GM12878 (cell line): ENCODE measurements at regions not wholly inside any gene's neighbourhood (a gene's known extent, or its start where the extent isn't known, plus 50 kb on each side); places are given as distances from the start of the nearest gene placed in this dataset.

Experiments
- ATAC-seq: fragments of 200-7000 bp; cut with Tn5 transposase; 3 replicates; pipeline ENCODE4 v1.9.1; 2020; ENCODE audit warnings: mild to moderate bottlenecking, moderate library complexity
- BruUV-seq: library from RNA; stranded (reverse); fragments of 400-500 nt; replicated peaks from 2 replicates; lab custom pipeline; 2021; lab: Mats Ljungman, UMichigan
- CTCF ChIA-PET: fragments of 300-600 bp; sonication (Branson Sonifier 250); formaldehyde crosslinking; extraction: SDS; loops from one replicate; lab custom pipeline; 2021; ENCODE audit warnings: inconsistent platforms; lab: Yijun Ruan, JAX
- POLR2A ChIA-PET: fragments of 350-600 bp; formaldehyde crosslinking; extraction: SDS; loops from one replicate; lab custom pipeline; 2021; ENCODE audit warnings: inconsistent platforms; lab: Charles Lee
- RAD21 ChIA-PET: fragments of 300-600 bp; sonication (Branson Sonifier 250); formaldehyde crosslinking; loops from one replicate; lab custom pipeline; 2023; ENCODE audit warnings: antibody characterized with exemption; ENCODE audit not compliant: unreplicated experiment; lab: Charles Lee
- SMC1A ChIA-PET: fragments of 300-600 bp; sonication (Branson Sonifier 250); formaldehyde crosslinking; loops from one replicate; lab custom pipeline; 2023; ENCODE audit not compliant: unreplicated experiment, uncharacterized antibody; lab: Charles Lee
- DNase-seq: peaks from one replicate; pipeline ENCODE4 v3.0.0-alpha.2; 2011; ENCODE audit warnings: low read depth, low spot score
- FAIRE-seq: peaks from 3 replicates; lab custom pipeline; 2011; peaks lifted over from hg19 to GRCh38; lab: Jason Lieb, UNC
- H2AFZ ChIP-seq: 2 replicates; pipeline ENCODE4 v1.6.0; 2011; ENCODE audit warnings: low read depth, low read length, control low read depth; ENCODE audit not compliant: control insufficient read depth
- H3K27ac ChIP-seq: 2 replicates; pipeline ENCODE4 v1.5.1; 2011; ENCODE audit warnings: control low read depth; ENCODE audit not compliant: control insufficient read depth, insufficient read depth
- H3K27me3 ChIP-seq, 2 experiments: replicated peaks in 1 of 2; 2 replicates each; pipeline versions ENCODE4 v1.6.0 to v1.6.1; 2011; ENCODE audit warnings: low read length in 1 of 2; ENCODE audit not compliant: control insufficient read depth in 2 of 2, insufficient read depth in 2 of 2
- H3K36me3 ChIP-seq, 2 experiments: 2 replicates each; pipeline ENCODE4 v1.5.1; 2011; ENCODE audit warnings: low read length in 1 of 2; ENCODE audit not compliant: control insufficient read depth in 2 of 2, insufficient read depth in 2 of 2
- H3K4me1 ChIP-seq: 2 replicates; pipeline ENCODE4 v1.6.1; 2011; ENCODE audit warnings: mild to moderate bottlenecking, low read length, moderate library complexity, mixed read lengths; ENCODE audit not compliant: control insufficient read depth, insufficient read depth
- H3K4me2 ChIP-seq: 2 replicates; pipeline ENCODE4 v1.6.0; 2011; ENCODE audit warnings: control low read depth; ENCODE audit not compliant: control insufficient read depth, insufficient read depth
- H3K4me3 ChIP-seq: fragments of 200-600 bp; sonication (generic); 2 replicates; pipeline ENCODE4 v1.5.1; 2016
- H3K79me2 ChIP-seq: 2 replicates; pipeline ENCODE4 v1.6.0; 2011; ENCODE audit warnings: low read length; ENCODE audit not compliant: control insufficient read depth, insufficient read depth
- H3K9ac ChIP-seq: 2 replicates; pipeline ENCODE4 v1.8.0; 2011; ENCODE audit warnings: low read length, control low read depth, mixed read lengths; ENCODE audit not compliant: control insufficient read depth, insufficient read depth
- H3K9me3 ChIP-seq: replicated peaks from 3 replicates; pipeline ENCODE4 v1.5.1; 2011; ENCODE audit warnings: mild to moderate bottlenecking, low read length; ENCODE audit not compliant: control insufficient read depth, insufficient read depth
- H4K20me1 ChIP-seq: 2 replicates; pipeline ENCODE4 v1.6.0; 2011; ENCODE audit not compliant: control insufficient read depth, insufficient read depth
- CEBPB ChIP-seq, 2 experiments: fragments of 150-350 bp in 1 of 2; IDR thresholded peaks; 2 replicates each; pipeline ENCODE4 v1.6.1; 2012 to 2014; ENCODE audit warnings: low read depth in 2 of 2, low read length in 2 of 2, borderline replicate concordance in 1 of 2, inconsistent platforms in 1 of 2
- CHD2 ChIP-seq: IDR thresholded peaks from 2 replicates; pipeline ENCODE4 v1.6.1; 2011; ENCODE audit warnings: low read depth, low read length, improper control_type of control experiment, borderline replicate concordance
- CREM ChIP-seq: IDR thresholded peaks from 2 replicates; pipeline ENCODE4 v1.6.1; 2014; ENCODE audit warnings: antibody characterized with exemption, low read depth
- ETV6 ChIP-seq, 2 experiments: fragments of 450-650 bp in 1 of 2; IDR thresholded peaks in 1 of 2; conservative IDR thresholded peaks in 1 of 2; 2 replicates each; pipeline ENCODE4 v1.6.1; 2014; ENCODE audit warnings: antibody characterized with exemption in 1 of 2, borderline replicate concordance in 1 of 2, low read depth in 1 of 2, mild to moderate bottlenecking in 1 of 2, moderate library complexity in 1 of 2
- HDGF ChIP-seq: fragments of 450-650 bp; IDR thresholded peaks from 2 replicates; pipeline ENCODE4 v1.6.1; 2016; ENCODE audit warnings: antibody characterized with exemption
- MTA2 ChIP-seq: fragments of 450-650 bp; IDR thresholded peaks from 2 replicates; pipeline ENCODE4 v1.6.1; 2016; ENCODE audit warnings: low read depth, mild to moderate bottlenecking, moderate library complexity
- MYB ChIP-seq: fragments of 150-350 bp; IDR thresholded peaks from 2 replicates; pipeline ENCODE4 v1.6.1; 2014; ENCODE audit warnings: mild to moderate bottlenecking, low read depth, low read length, borderline replicate concordance
- NFXL1 ChIP-seq: fragments of 450-650 bp; IDR thresholded peaks from 2 replicates; pipeline ENCODE4 v1.6.1; 2017; ENCODE audit warnings: antibody characterized with exemption, mild to moderate bottlenecking, borderline replicate concordance
- PML ChIP-seq: IDR thresholded peaks from 2 replicates; pipeline ENCODE4 v1.6.1; 2012; ENCODE audit warnings: low read length, inconsistent platforms
- RCOR1 ChIP-seq: conservative IDR thresholded peaks from 2 replicates; pipeline ENCODE4 v1.6.1; 2012; ENCODE audit warnings: low read depth, low read length, improper control_type of control experiment
- TCF7 ChIP-seq: IDR thresholded peaks from 2 replicates; pipeline ENCODE4 v1.6.1; 2014; ENCODE audit warnings: antibody characterized with exemption, borderline replicate concordance
- WGBS: methylation state at CpG from one replicate; pipeline ENCODE4 v1.1.6; 2016; ENCODE audit warnings: low lambda C conversion rate; ENCODE audit not compliant: insufficient replicate concordance, insufficient coverage; ENCODE audit errors: missing lambda C conversion rate; 5-methylcytosine and 5-hydroxymethylcytosine counted together
- in situ Hi-C: fragments of 300-500 bp; cut with MboI; formaldehyde crosslinking; loops from 9 replicates; pipeline ENCODE4 v1.14.3; 2018; ENCODE audit warnings: mixed read lengths
- intact Hi-C: fragments of 100-400 bp; cut with micrococcal nuclease; formaldehyde crosslinking; loops from one replicate; pipeline ENCODE4 v1.14.2; 2022; ENCODE audit not compliant: unreplicated experiment
- TF ChIP-seq, protein P1 (sequence below): IDR thresholded peaks from 2 replicates; pipeline ENCODE4 v1.6.1; 2011; ENCODE audit warnings: borderline replicate concordance, low read depth, mild to moderate bottlenecking, moderate library complexity, mixed read lengths, low read length; ENCODE audit not compliant: insufficient read depth; ENCODE audit errors: extremely low read length
- TF ChIP-seq, protein P2 (sequence below): fragments of 450-650 bp; IDR thresholded peaks from 2 replicates; pipeline ENCODE4 v1.6.1; 2017; ENCODE audit warnings: low read depth, mild to moderate bottlenecking, moderate library complexity
- TF ChIP-seq, protein P3 (sequence below): IDR thresholded peaks from 2 replicates; pipeline ENCODE4 v1.6.1; 2011; ENCODE audit warnings: mild to moderate bottlenecking, low read depth, low read length, moderate library complexity; ENCODE audit not compliant: insufficient replicate concordance
- TF ChIP-seq, protein P4 (sequence below): fragments of 450-650 bp; IDR thresholded peaks from 2 replicates; pipeline ENCODE4 v1.6.1; 2018; ENCODE audit warnings: borderline replicate concordance, mild to moderate bottlenecking; ENCODE audit not compliant: partially characterized antibody

DNA sequence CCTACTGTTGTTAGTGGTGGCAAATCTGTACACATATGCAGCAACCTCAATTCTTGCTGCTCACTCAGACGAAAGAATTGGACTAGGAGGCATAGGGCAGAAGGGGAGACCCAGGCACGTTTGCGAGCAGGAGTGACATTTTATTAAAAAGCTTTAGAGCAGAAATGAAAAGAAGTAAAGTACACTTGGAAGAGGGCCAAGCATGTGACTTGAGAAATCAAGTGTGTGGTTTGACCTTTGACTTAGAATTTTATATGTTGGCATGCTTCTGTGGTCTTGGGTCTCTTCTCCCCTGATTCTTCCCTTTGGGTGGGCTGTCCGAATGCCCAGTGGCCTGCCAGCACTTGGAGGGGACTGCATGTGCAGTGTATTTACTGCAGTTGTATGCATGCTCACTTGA is 205.5 kb upstream of the SEMA3D start:
- BruUV-seq = no TSS peak
- TF ChIP-seq NFXL1 (no peak), HDGF (no peak), TCF7 (no peak), MYB (no peak), PML (no peak), ETV6 (conservative IDR thresholded peaks at IDR 0.05 in 1 of 2, IDR thresholded peaks at IDR 0.05 in 1 of 2; ENCODE audit: borderline replicate concordance in 1 of 2, low read depth in 1 of 2) (no peak), CHD2 (no peak), RCOR1 (no peak), CREM (no peak), MTA2 (no peak), CEBPB (IDR thresholded peaks at IDR 0.05; ENCODE audit: borderline replicate concordance in 1 of 2, low read depth in 2 of 2, low read length in 2 of 2) (no peak)
- TF ChIP-seq, protein P1, sequence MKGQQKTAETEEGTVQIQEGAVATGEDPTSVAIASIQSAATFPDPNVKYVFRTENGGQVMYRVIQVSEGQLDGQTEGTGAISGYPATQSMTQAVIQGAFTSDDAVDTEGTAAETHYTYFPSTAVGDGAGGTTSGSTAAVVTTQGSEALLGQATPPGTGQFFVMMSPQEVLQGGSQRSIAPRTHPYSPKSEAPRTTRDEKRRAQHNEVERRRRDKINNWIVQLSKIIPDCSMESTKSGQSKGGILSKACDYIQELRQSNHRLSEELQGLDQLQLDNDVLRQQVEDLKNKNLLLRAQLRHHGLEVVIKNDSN = no peak
- TF ChIP-seq, protein P2, sequence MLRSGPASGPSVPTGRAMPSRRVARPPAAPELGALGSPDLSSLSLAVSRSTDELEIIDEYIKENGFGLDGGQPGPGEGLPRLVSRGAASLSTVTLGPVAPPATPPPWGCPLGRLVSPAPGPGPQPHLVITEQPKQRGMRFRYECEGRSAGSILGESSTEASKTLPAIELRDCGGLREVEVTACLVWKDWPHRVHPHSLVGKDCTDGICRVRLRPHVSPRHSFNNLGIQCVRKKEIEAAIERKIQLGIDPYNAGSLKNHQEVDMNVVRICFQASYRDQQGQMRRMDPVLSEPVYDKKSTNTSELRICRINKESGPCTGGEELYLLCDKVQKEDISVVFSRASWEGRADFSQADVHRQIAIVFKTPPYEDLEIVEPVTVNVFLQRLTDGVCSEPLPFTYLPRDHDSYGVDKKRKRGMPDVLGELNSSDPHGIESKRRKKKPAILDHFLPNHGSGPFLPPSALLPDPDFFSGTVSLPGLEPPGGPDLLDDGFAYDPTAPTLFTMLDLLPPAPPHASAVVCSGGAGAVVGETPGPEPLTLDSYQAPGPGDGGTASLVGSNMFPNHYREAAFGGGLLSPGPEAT = no peak
- TF ChIP-seq, protein P3, sequence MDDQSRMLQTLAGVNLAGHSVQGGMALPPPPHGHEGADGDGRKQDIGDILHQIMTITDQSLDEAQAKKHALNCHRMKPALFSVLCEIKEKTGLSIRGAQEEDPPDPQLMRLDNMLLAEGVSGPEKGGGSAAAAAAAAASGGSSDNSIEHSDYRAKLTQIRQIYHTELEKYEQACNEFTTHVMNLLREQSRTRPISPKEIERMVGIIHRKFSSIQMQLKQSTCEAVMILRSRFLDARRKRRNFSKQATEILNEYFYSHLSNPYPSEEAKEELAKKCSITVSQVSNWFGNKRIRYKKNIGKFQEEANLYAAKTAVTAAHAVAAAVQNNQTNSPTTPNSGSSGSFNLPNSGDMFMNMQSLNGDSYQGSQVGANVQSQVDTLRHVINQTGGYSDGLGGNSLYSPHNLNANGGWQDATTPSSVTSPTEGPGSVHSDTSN = no peak
- TF ChIP-seq, protein P4, sequence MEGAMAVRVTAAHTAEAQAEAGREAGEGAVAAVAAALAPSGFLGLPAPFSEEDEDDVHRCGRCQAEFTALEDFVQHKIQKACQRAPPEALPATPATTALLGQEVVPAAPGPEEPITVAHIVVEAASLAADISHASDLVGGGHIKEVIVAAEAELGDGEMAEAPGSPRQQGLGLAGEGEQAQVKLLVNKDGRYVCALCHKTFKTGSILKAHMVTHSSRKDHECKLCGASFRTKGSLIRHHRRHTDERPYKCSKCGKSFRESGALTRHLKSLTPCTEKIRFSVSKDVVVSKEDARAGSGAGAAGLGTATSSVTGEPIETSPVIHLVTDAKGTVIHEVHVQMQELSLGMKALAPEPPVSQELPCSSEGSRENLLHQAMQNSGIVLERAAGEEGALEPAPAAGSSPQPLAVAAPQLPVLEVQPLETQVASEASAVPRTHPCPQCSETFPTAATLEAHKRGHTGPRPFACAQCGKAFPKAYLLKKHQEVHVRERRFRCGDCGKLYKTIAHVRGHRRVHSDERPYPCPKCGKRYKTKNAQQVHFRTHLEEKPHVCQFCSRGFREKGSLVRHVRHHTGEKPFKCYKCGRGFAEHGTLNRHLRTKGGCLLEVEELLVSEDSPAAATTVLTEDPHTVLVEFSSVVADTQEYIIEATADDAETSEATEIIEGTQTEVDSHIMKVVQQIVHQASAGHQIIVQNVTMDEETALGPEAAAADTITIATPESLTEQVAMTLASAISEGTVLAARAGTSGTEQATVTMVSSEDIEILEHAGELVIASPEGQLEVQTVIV = no peak

More for the DNA sequence above, 205.5 kb upstream of the SEMA3D start:
- intact Hi-C loops = no loop called here
- Histone ChIP-seq H4K20me1 (no peaks in the 10 kb centered on the region), H3K9me3 (no peaks in the 10 kb centered on the region), H3K9ac (no peak overlapping the region), H3K4me3 (no peak overlapping the region), H3K27ac (no peak overlapping the region), H2AFZ (no peak overlapping the region), H3K36me3 (no peaks in the 10 kb centered on the region), H3K4me1 (no peaks in the 10 kb centered on the region), H3K79me2 (no peaks in the 10 kb centered on the region), H3K4me2 (no peak overlapping the region), H3K27me3 (no peaks in the 10 kb centered on the region)
- in situ Hi-C loops = no loop called here
- ChIA-PET POLR2A (no interaction called here), SMC1A (no interaction called here), RAD21 (no interaction called here), CTCF (no interaction called here)
- WGBS = 2% methylated on average over 4 of the region's 4 CpGs
- FAIRE-seq (no peak), ATAC-seq (no peak), DNase-seq (no peak)
